ENCODE measurements at regions not wholly inside any gene's neighbourhood (a gene's known extent, or its start where the extent isn't known, plus 50 kb on each side); places are given as distances from the start of the nearest gene placed in this dataset.

- Histone ChIP-seq H3K36me3 (no peaks in the 10 kb centered on the region), H3K27ac (no peak overlapping the region), H3K27me3 (no peaks in the 10 kb centered on the region), H3K4me1 (no peaks in the 10 kb centered on the region), H3K4me3 (replicated peaks in 1 of 3) (no peak overlapping the region), H3K9me3 (no peaks in the 10 kb centered on the region)
- intact Hi-C loops (cut with DNase I), result no loop called here
- WGBS, 2 donors, result 85 to 89% methylated on average over 4 of the region's 4 CpGs
- TF ChIP-seq POLR2A (IDR thresholded peaks at IDR 0.05), result no peak
- no peak for TF ChIP-seq CTCF (IDR thresholded peaks at IDR 0.05)
- no peak for DNase-seq
Observed at GRCh38 chr10:83225781-83226180, 913.5 kb upstream of the GHITM start.

- no peaks in the 10 kb centered on the region for H3K9me3 ChIP-seq
- H3K27me3 ChIP-seq, result no peaks in the 10 kb centered on the region
- intact Hi-C loops (cut with DNase I), result no loop called here
- no peaks in the 10 kb centered on the region for H3K36me3 ChIP-seq
- DNase-seq, result no peak
- H3K27ac ChIP-seq, result no peak overlapping the region
- TF ChIP-seq CTCF (IDR thresholded peaks at IDR 0.05), result no peak
- TF ChIP-seq POLR2A (IDR thresholded peaks at IDR 0.05), result no peak
- H3K4me1 ChIP-seq, result no peaks in the 10 kb centered on the region
- H3K4me3 ChIP-seq (replicated peaks in 1 of 3), result no peak overlapping the region
- WGBS, 2 donors, result 84 to 85% methylated on average over 8 of the region's 8 CpGs
Observed at GRCh38 chr10:83229991-83230390, 909.3 kb upstream of the GHITM start.

GRCh38 chr10:83233691-83234090 is 905.6 kb upstream of the GHITM start:
- no peaks in the 10 kb centered on the region for H3K9me3 ChIP-seq
- no peak for TF ChIP-seq CTCF (IDR thresholded peaks at IDR 0.05)
- no peak for TF ChIP-seq POLR2A (IDR thresholded peaks at IDR 0.05)
- no peaks in the 10 kb centered on the region for H3K36me3 ChIP-seq
- no peak for DNase-seq
- WGBS, 2 donors, result 95 to 96% methylated on average over 1 of the region's 1 CpG
- intact Hi-C loops (cut with DNase I), result no loop called here
- H3K27ac ChIP-seq, result no peak overlapping the region
- no peak overlapping the region for H3K4me3 ChIP-seq (replicated peaks in 1 of 3)
- no peaks in the 10 kb centered on the region for H3K4me1 ChIP-seq
- H3K27me3 ChIP-seq, result no peaks in the 10 kb centered on the region

GRCh38 chr10:83248106-83248631 is 891.1 kb upstream of the GHITM start:
- DNase-seq, result no peak
- WGBS, 2 donors, result 72 to 86% methylated on average over 4 of the region's 4 CpGs
- no peak overlapping the region for H3K27ac ChIP-seq
- no peaks in the 10 kb centered on the region for H3K27me3 ChIP-seq
- TF ChIP-seq CTCF (IDR thresholded peaks at IDR 0.05), result no peak
- H3K9me3 ChIP-seq, result no peaks in the 10 kb centered on the region
- H3K36me3 ChIP-seq, result no peaks in the 10 kb centered on the region
- no peak overlapping the region for H3K4me3 ChIP-seq (replicated peaks in 1 of 3)
- no peaks in the 10 kb centered on the region for H3K4me1 ChIP-seq
- intact Hi-C loops (cut with DNase I), result no loop called here

- 77 to 91% methylated on average over 1 of the region's 1 CpG for WGBS, 2 donors
- TF ChIP-seq CTCF (IDR thresholded peaks at IDR 0.05) (no peak), POLR2A (IDR thresholded peaks at IDR 0.05) (no peak)
- no peak for DNase-seq
- no peak overlapping the region for H3K27ac ChIP-seq
- H3K4me1 ChIP-seq, result no peaks in the 10 kb centered on the region
- no peaks in the 10 kb centered on the region for H3K9me3 ChIP-seq
- H3K4me3 ChIP-seq (replicated peaks in 1 of 3), result no peak overlapping the region
- intact Hi-C loops (cut with DNase I), result no loop called here
- H3K27me3 ChIP-seq, result no peaks in the 10 kb centered on the region
- H3K36me3 ChIP-seq, result no peaks in the 10 kb centered on the region
Observed at GRCh38 chr10:83250396-83250795, 888.9 kb upstream of the GHITM start.

Measured in thyroid gland (tissue), 4 donors.